ENCODE measurements at regions not wholly inside any gene's neighbourhood (a gene's known extent, or its start where the extent isn't known, plus 50 kb on each side); places are given as distances from the start of the nearest gene placed in this dataset.

DNA sequence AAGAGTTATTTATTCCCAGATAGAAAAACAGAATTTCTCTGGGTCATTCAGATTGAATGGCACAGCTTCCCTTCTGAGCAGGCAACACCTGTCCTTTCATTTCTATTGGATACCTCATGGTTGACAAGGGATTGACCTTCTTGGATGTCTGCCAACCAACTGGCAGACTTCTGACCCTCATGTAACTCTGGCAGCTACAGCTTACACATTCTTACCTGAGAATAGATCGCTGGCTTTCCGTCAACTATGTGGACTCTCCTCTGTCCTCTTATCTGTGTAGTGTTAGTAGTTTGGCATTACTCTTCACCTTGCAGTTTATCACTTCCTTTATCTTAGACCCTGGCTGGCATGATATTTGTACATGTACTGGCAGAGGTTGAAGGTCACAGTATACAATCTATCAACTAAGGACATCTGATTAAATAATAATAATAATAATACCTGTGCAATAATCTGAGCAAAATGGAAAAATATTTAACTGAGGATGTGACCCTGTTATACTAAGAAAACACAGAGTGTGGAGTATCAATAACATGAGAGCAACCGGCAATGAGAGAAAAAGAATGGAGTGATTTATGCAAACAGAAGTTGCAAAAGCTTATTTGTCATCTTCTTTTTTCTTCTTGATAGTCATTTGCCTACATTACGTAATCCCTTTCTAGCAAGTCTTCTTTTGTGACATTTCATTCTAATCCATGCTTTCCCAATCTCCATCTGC, 1118.2 kb downstream of the ARAP2 start:
- DNase-seq = no peak
- in situ Hi-C loops (cut with MboI; ENCODE audit: low pct_unique_long_range_greater_than_20kb, low sequenced_read_pairs) = no loop called here

DNA sequence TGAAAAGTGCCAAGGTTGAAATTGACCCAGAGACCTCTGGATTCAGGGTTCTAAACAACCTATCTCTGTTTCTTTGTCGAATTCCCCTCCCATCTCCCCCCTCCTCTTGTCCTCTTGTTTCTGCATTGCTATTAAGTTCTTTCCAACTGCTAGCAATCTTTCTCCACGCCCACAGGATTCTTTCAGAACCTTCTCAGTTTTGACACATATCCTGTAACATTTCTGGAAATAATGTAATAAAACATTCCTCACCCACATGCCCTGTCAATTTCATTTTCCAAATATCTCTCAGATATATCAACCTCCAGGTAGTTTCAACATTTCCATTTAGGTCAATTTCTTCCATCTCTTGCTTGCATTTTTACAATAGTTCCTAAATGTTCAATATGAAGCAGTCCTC, 1105.9 kb downstream of the ARAP2 start:
- in situ Hi-C loops (cut with MboI; ENCODE audit: low pct_unique_long_range_greater_than_20kb, low sequenced_read_pairs) = no loop called here
- DNase-seq = no peak

DNA sequence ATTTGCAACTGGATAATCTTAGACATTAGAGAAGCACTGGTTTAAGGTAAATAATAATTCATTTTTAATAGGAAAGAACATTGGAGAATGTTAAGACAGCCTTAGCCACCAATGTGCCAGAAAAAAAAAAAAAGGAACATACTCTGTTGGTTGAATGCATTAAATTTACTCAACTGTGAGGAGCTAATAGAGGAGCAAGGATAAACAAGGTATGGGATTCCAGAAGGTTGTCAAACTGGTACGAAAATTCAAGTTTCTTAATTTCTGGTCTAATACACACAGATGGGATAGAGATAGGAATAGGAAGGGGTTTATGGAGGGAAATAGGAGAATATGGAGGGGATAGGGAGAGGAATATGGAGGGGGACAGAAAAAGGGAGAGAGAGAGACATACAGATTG, 1096.6 kb downstream of the ARAP2 start:
- DNase-seq = no peak
- in situ Hi-C loops (cut with MboI; ENCODE audit: low pct_unique_long_range_greater_than_20kb, low sequenced_read_pairs) = no loop called here

DNA sequence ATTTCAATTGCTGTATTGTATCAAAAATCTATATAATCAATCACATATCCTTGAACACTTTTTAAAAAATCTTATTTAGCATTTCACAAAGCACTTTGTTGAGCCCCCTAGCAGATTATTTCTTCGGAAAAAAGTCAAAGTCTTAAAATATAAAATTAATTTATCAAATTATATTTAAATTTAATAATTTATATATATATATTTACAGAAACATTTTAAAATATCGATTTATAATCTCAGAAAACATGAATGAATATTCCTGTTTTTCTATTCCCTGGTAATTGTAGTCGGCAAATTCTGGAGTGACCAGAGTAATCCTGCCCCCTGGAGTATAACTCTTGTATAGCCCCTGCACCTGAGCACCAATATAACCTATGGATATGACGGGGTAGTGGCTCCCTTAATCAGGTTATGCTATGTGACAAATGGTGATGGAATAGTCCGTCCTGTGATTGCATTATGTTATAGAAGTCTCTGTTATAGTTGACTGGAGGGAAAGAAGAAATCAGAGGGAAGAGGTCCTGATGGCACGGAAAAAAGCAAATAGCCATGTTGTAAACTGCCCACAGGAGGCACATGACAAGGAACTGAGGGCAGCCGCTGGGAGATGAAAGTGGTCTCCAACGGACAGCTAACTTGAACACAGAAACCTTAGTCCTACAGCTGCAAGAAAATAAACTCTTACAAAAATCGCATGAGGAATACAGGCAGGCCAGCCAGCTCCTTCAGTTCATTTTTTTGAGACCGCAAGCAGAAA, 1092.3 kb downstream of the ARAP2 start:
- peak; percentile 9 for DNase-seq
- in situ Hi-C loops (cut with MboI; ENCODE audit: low pct_unique_long_range_greater_than_20kb, low sequenced_read_pairs) = no loop called here

DNA sequence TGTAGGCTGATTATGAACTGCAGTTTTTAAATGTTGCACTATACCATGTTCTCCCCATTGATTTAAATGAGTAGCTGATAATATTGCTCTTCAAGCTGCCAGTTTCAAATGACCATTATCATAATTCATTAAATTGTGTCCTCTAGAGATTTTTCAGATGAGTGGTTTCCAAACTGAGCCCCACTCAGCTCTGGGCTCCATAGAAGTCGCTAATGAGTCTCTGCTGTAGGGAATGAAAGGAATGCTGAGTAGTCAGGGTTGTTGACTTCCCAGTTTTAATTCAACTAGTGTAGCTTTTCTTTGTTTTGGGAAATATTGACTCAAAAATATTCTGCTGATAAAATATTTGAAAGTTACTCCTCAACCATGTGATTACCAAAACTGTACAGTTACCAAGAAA, 1081.1 kb downstream of the ARAP2 start:
- in situ Hi-C loops (cut with MboI; ENCODE audit: low pct_unique_long_range_greater_than_20kb, low sequenced_read_pairs) = no loop called here
- DNase-seq = no peak

DNA sequence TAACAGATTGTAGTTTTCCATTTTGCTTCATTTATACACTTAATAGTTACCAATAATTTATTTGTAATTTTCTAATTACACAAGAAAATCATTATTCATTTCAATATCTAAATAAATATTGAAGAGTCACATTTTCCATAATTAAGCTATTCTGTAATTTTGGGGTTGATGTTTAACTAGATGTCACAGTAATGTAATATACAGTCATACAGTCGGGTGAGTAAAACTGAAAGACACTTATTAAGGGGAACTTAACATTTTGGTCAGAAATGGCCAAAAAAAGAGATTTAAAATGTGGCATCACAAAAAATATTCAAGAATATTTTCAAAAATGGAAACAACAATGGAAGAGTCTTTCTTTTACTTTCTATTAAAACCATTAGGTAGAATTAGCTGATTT, 1080.3 kb downstream of the ARAP2 start:
- in situ Hi-C loops (cut with MboI; ENCODE audit: low pct_unique_long_range_greater_than_20kb, low sequenced_read_pairs) = no loop called here
- no peak for DNase-seq

DNA sequence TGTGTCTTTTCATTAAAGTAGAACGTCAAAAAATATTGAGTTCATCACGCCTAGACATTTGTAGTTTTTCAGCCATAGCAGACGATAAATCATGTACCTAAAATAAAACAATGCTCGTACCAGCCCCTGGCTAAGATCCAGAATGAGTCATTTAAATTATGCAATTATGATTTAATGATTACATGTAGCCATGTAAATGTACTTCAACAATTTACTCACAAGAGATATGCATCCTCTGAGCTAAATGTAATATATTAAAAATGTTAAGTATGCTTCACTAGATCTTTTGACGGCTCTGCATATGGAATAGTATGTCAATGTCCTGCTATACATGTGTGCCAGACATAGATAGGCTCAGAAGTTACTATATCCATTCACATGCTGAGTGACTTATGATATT, 1077.8 kb downstream of the ARAP2 start:
- in situ Hi-C loops (cut with MboI; ENCODE audit: low pct_unique_long_range_greater_than_20kb, low sequenced_read_pairs) = no loop called here
- DNase-seq = no peak

DNA sequence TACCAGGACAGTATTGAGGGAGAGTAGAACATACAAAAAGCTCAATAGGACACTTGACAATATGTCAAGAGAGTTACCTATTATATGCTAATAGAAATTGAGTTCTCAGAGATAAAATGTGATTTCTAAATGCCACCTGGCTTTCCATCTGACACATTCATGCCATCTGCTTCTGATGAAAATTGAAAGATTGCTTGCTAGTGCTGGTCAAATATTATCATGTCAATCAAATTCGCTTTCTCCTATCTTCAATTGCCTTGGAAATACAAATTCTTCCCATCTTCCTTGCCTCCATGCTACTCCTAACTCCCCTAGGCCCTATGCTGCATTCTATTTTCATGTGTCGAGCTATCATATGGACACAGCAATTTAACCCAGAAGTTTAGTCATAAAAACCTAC, 1076.9 kb downstream of the ARAP2 start:
- in situ Hi-C loops (cut with MboI; ENCODE audit: low pct_unique_long_range_greater_than_20kb, low sequenced_read_pairs) = no loop called here
- DNase-seq = no peak

DNA sequence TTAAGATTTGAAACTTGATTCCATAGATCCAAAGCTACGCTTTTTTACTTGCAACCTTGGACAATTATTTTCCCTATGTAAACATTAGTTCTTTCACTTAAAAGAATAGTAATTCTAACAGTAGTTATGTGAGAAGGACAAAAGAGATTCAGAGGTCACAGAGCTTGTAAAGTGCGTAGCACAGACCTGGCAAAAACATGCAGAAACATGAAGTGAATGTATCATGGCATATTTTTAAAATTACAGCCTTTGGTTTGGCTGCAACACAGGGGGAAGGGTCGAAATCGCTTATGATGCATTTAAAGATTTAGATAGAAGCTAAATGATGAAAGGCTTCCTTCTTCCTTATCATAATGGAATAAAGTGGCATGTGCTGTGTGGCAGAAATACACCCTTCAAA, 1068.8 kb downstream of the ARAP2 start:
- no peak for DNase-seq
- in situ Hi-C loops (cut with MboI; ENCODE audit: low pct_unique_long_range_greater_than_20kb, low sequenced_read_pairs) = no loop called here

DNA sequence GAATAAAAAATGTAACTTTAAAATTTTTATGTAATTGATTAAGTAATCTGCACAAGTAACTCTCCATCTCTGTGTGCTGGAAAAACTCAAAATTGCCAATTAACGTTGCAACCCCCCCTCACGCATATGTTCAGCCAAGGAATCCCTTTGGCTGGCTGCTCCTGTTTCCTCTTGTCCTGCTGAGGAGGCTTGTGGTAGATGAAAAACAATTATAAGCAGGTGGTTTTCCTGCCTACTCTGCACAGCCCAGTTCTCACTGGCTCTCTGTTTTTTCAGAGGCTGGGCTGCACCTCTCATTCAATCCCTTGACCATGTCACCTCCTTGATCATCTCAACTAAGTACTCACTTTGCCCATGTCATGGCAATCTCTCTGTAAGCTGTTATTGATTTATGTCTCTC, 1068.4 kb downstream of the ARAP2 start:
- in situ Hi-C loops (cut with MboI; ENCODE audit: low pct_unique_long_range_greater_than_20kb, low sequenced_read_pairs) = no loop called here
- no peak for DNase-seq

DNA sequence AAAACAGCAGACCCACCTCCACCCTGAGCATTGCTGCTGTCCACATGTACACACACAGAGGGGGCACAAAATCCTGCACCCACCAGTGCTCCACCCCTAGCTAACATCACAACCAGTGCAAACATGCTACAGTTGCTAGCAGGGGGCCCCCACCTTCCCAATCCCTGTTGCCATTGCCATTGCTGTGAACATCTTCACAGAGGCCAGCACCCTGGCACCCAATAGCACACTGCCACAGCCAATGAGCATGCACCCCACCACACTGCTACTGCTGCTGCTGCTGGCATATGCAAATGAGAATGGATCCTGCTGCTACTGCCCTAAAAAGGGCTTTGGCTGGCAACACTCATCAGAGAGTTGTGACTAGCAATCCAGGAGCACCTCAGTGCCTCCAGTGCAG, 1061.9 kb downstream of the ARAP2 start:
- in situ Hi-C loops (cut with MboI; ENCODE audit: low pct_unique_long_range_greater_than_20kb, low sequenced_read_pairs) = no loop called here

DNA sequence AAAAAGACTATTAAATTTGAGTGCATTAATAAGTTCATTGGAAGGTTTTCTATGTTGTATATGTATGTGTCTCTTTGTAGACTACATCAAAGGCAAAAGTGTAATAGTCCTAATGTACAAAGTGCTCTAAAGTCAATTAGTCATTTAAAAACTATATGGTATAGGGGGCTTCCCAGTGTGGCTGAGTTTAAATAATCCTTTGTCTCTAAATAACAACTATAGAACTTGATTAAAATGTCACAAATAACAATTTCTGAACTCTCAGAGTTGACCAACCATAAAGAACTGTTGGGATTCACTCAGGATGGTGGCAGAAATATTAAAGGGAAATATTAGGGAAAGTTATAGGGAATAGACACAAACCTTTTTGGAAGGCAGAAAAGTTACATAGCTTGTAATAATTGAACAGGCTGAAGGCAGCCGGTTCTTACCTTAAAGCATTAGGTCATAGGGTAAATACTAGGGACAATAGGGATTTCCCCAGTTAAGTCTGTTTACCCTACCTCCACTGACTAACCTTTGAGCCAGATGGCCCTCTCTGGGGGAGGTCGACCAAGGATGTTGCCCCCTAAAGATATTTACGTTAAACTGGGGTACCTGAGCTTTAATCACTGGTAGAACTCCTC, 1054.2 kb downstream of the ARAP2 start:
- in situ Hi-C loops (cut with MboI; ENCODE audit: low pct_unique_long_range_greater_than_20kb, low sequenced_read_pairs) = no loop called here

More for the DNA sequence above, 1061.9 kb downstream of the ARAP2 start:
- DNase-seq = no peak

DNA sequence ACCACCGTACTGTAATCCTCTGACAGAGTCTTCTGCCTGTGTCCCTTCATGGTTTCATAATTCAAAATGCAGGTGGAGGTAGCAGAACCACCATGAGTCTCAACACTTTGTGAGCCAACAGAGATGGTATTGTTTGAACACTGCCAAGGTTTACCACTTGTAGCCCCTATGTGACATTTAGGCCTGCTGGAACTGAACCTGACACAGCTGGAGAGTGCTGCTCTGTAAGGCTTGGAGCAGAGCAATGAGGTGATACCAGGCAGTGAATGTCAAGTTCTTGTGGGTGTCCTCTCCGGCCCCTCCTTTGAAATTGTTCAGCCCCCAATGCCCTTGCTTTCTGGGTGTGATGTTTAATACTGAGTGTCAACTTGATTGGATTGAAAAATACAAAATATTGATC, 1042.9 kb downstream of the ARAP2 start:
- DNase-seq = no peak
- in situ Hi-C loops (cut with MboI; ENCODE audit: low pct_unique_long_range_greater_than_20kb, low sequenced_read_pairs) = no loop called here

More for the DNA sequence above, 1054.2 kb downstream of the ARAP2 start:
- DNase-seq = no peak

DNA sequence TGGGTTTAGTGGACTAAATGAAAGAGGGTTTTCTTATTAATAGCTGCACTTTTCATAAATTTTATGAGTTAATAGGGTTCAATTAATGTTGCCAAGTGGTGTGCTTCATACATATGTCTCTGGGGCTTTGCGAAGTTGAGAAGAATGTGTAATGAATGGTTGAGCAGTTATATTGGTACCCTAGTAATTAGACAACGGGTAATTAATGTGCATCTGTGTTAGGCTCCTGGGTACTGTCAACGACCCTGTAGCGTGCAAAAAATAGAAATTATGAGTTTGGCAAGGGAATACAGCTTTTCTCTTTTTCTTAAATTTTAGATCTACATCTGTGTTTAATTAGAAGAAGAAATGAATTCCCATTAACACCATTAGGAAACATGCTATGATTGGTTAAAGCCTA, 1027.7 kb downstream of the ARAP2 start:
- DNase-seq = no peak
- in situ Hi-C loops (cut with MboI; ENCODE audit: low pct_unique_long_range_greater_than_20kb, low sequenced_read_pairs) = no loop called here

DNA sequence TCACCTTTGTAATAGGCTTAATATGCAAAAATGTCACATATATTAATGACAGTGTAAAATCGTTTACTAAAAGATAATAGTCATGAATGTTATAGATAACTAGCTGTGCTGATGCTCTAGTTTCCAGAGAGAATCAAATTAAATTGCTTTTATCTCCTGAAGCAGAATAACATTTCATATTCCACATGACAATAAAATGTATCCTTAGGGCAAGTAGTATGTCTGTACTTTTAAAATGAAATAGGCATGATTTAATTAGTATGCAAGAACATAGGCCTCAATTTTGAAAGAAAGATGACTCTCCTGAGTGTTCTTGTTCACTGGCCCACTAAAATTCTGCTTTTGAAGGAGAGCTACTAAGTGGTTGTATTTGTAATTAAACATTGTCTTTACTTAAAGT, 1027.0 kb downstream of the ARAP2 start:
- no peak for DNase-seq
- in situ Hi-C loops (cut with MboI; ENCODE audit: low pct_unique_long_range_greater_than_20kb, low sequenced_read_pairs) = no loop called here

DNA sequence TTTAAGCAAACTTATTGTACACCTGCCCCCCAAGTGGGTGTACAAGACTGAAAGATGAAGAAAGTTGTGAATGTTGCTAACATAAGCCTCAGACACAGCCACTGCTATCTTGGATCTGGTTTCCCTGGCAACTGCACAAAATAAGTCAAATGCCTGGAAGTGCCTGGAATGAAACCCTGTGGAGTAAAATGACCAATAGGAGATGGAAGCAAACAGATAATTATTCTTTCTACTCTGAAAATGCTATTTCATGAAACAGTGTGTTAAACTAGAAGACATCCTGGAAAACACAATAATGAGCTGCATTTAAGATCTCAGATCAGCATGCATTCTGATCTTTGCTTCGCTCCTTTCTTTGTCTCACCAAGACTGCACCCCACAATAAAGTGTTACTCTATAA, 1016.0 kb downstream of the ARAP2 start:
- in situ Hi-C loops (cut with MboI; ENCODE audit: low pct_unique_long_range_greater_than_20kb, low sequenced_read_pairs) = no loop called here
- no peak for DNase-seq

DNA sequence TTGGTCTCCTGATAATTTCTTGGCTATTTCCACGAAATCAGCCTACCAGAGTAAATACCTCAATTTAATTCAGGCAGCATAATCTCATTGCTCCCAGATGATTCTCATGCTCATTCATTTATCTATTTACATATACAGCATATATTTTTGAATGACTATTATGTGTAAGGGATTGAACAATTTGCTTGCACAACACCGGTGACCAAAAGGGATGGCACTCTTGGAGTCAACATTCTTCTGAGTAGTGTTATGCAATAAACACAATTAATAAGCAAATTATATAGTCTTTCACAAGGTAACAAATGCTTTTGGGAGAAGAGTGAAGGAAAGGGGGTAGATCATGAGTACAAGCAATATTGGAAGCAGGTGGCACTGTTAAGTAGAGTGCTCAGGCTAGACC, 1015.3 kb downstream of the ARAP2 start:
- DNase-seq = no peak
- in situ Hi-C loops (cut with MboI; ENCODE audit: low pct_unique_long_range_greater_than_20kb, low sequenced_read_pairs) = no loop called here

DNA sequence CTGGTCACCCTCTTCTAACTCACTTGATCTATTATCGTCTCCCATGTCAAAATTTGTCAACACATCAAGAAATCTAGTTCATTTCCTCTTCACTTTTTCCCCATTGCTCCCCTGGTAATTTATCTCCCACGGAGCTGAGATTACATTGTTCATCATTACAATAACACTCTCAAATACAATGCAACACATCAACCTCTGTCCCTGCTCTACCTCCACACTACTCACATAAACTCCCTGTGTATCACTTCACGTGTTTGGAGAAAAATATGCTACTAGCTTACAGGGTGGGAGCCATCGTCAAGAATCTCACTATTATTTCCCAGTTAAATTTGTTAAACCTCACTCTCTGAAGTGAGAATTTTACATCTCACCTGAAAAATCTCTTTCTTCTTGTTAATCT, 1006.4 kb downstream of the ARAP2 start:
- in situ Hi-C loops (cut with MboI; ENCODE audit: low pct_unique_long_range_greater_than_20kb, low sequenced_read_pairs) = no loop called here
- no peak for DNase-seq

DNA sequence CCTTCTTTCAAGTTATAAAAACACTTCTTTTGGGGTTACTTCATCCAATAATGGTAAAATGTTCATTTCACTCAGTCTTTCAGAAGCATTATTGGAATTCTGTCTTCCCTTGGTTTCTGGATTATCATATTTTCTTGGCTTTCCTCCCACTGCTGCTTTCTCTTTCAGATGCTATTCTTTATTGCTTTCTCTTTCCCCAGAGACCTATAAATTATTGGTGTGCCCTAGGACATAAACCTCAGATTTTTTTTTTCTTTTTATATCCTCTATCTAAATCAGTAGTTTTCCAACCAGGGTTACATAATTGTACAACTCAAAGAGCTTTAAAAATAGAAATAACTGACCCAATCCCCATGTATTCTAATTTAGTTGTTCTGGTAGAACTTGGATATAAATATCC, 1005.5 kb downstream of the ARAP2 start:
- no peak for DNase-seq
- in situ Hi-C loops (cut with MboI; ENCODE audit: low pct_unique_long_range_greater_than_20kb, low sequenced_read_pairs) = no loop called here

DNA sequence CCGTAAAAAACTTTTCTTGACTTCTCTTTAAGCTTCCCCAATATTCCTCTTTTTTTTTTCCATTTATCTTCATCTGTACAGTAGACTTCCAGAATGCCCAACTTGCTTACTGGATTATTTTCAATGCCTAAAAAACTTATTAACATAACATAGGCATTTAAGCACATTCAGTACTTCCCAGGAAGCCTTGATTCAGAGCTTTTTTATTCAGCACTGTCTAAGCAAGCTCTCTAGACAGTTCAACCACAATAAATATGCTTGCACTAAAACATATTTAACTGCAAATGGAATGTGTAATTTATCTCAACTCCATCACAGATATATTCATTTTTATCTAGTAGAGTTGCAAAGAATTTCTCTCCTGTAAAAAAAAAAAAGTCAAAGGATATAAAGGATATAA, 997.8 kb downstream of the ARAP2 start:
- DNase-seq = no peak
- in situ Hi-C loops (cut with MboI; ENCODE audit: low pct_unique_long_range_greater_than_20kb, low sequenced_read_pairs) = no loop called here

DNA sequence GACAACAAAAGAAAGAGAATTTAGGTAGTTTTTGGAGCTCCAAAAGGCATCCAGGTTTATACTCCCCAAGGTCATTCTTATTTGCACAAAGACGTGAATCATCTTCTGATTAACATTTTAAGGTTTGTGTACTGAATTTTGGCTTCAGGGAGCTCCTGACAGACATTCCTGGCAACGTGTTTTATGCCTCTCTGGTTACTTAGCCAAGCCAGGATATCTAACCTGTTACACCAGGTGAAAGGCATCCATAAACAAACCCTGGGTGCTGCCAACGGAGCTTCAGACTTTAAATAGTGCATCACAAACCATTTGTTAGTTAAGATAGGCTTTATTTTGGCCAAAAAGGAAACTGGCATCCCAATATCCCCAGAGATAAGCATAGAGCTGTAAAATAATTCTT, 997.3 kb downstream of the ARAP2 start:
- DNase-seq = no peak
- in situ Hi-C loops (cut with MboI; ENCODE audit: low pct_unique_long_range_greater_than_20kb, low sequenced_read_pairs) = no loop called here
